HG02938 (cell line): ENCODE measurements at regions not wholly inside any gene's neighbourhood (a gene's known extent, or its start where the extent isn't known, plus 50 kb on each side); places are given as distances from the start of the nearest gene placed in this dataset.

ENCODE experiments used
- ATAC-seq: cut with Tn5 transposase; IDR thresholded peaks from one replicate; pipeline ENCODE4 v1.9.1; 2021; ENCODE audit warnings: mild to moderate bottlenecking, moderate library complexity; ENCODE audit not compliant: unreplicated experiment

DNA sequence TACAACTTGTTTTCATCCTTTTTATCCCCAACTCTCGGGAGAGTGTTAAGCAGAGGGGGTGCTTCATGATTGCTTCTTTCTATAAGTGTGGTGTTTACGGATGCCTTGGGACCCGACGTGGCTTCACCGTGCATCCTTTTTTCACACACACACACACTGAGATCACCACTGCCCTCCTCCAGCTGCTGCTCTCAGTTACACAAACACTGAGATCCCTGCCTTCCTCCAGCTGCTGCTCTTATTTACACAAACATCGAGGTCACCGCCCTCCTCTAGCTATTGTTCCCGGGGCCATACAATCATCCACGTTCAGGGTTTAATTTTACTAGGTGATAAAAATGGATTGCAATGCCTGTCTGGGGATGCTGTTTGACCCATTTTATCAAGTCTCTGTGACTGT lies 155.4 kb upstream of the FAM9B start:
- no peak for ATAC-seq

DNA sequence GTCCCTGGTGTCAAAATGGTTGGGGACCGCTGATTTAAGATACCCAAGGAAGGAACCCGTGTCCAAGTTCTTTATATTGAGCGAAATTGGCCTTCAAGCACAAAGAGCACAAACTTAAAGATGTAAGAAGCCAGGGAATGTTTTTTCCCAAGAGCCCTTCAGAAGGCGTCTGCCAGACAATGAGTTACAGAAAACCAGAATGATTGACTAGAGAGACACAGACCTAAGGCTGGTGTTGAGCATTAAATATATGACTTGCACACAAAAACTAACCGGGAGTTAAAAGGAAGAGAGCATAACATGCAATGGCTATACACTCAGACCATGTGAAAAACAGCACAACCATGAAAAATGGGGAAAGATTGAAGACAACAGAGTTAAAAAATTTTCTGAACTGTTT lies 157.5 kb upstream of the FAM9B start:
- no peak for ATAC-seq

GRCh38 chrX:9195199-9195880 lies 161.4 kb upstream of the FAM9B start:
- ATAC-seq: no peak

DNA sequence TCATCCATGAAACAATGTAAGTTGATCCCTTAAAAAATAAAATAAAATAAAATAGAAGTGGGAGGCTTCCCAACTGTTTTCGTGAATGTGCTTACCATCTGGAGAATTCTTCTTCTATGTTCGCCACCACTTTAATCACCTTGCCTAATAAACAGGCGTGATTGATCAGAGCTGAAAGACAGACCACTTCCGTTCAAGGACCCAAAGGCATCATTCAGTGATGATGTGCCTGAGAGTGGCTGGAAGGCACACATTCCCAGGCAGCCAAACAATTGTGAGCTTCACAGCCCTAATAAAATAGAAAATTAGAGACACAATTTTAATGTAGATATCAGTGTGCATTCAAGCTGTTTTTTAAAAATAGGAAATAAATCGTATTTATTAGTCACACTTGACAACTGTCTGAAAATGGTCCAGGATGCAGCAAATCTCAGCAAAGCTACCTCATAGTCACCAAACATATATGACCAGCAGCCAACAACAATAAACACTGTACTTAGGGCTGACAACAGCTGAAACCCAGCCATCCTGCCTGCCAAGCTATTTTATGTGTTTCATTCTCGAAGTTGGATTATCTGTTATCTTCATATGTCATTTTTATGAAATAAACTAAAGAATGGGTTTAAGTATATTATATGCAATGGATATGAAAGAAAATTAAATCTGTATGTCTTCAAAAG lies 163.2 kb upstream of the FAM9B start:
- no peak for ATAC-seq

DNA sequence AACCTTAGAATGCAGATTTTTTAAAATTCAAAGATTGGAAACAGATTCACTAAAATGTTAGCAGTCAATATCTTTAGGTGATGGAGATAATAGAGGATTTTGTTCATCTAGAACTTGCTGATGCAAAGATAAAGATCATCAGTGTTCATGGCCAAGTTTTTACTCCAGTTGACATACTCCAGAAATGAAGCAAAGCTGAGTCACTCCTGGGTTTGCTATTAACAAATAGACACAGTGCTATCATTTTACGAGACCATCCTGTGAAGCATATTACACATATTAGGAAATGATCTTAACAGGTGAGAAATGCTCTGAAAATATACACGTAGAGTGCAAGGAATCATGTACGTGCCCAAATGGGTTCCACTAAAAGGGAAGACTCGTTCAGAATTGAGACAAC lies 170.6 kb upstream of the FAM9B start:
- no peak for ATAC-seq

GRCh38 chrX:9205599-9206223 lies 171.8 kb upstream of the FAM9B start:
- ATAC-seq: no peak

- ATAC-seq: no peak
Measured at GRCh38 chrX:9207142-9207541, 173.2 kb upstream of the FAM9B start.

GRCh38 chrX:9211269-9211668 lies 177.3 kb upstream of the FAM9B start:
- ATAC-seq: no peak

DNA sequence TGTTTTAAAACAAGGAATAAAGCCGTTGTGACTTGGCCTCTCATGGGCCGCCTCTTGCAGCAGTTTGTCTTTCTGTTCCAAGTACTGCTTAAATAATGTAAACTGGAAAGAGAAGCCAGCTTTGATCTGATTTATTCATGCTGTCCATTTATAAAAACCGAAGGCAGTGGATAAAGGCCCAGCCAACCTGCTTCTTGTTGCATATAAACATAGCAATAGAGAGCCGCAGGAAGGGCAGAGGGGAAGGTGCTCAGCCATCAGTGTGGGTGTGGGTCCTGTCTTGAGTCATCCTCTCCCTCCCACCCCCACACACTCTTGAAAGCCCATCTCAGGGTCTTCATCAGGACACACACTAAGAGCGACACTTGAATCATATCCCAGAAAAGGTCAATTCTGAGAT lies 187.9 kb upstream of the FAM9B start:
- ATAC-seq: no peak

DNA sequence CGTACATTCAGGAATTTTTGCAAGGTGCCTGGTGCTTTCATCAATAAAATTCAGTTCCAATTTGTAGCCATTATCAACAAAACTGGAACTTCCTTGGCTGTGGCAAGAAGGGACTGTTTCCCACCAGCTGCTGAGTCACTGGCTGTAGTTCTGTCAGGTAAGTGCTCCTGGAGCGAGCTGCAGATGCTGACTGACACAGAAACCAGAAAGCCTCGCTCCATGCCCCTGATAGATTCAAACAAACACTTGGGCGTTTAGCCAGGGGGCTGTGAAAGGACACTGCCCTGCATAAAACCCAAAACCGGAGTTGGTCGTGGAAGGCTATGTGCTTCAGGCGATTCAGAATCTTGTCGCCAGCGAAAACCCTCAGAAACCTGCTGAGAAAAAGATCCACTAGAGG lies 188.4 kb upstream of the FAM9B start:
- no peak for ATAC-seq

- ATAC-seq: no peak
Measured at GRCh38 chrX:9227276-9227675, 193.3 kb upstream of the FAM9B start.

- ATAC-seq: no peak
Measured at GRCh38 chrX:9231491-9231890, 197.6 kb upstream of the FAM9B start.

DNA sequence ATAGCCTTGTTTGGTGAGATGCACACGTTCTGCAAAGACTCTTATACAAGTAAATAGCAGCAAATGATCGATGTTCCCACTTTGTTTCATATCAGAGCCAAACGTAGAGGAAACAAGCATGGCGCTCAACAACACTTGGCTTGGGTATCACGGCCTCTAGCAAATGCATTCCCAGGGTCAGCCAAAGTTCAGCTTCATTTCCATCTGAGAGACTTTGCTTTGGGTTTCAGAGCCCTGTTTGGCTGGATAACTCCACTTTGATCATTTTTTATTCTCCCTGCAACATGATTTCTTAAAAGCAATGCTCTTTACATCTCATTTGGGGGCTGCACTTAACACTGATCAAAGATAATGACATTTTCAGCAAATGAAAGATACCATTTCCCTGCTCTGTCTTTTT lies 199.2 kb upstream of the FAM9B start:
- no peak for ATAC-seq

DNA sequence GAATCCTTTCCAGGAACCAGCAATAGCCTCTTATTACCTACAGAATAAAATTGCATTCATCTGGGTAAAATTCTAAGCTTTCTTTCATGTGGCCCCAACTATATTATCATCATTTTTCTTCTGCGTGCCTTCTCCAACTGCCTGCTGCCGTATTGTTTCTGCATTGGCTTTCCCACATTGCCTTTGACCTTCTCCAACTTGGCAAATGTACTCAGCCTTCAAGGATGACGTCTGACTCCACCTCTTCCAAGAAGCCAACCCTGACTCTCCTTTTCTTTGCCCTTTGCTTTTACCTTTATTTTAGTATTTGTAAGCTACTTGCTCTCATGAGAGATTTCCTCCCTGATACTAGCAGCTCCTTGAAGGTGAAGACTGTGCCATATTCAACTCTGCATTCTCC lies 200.4 kb upstream of the FAM9B start:
- no peak for ATAC-seq

DNA sequence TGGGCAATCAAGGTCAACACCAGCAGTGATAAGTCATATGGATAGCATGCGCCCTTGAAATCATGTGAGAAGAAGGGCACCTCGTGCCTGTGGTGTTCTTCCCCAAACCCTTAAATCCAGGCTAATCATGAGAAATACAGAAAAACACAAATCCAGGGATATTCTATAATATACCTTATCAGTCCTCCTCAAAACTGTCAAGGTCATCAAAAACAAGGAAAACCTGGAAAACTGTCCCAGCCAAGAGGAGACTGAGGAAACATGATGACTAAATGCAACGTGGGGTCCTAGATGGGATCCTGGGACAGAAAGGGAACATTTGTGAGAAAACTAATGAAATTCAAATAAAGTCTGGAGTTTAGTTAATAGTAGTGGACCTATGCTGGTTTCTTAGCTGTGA lies 201.8 kb upstream of the FAM9B start:
- ATAC-seq: no peak

DNA sequence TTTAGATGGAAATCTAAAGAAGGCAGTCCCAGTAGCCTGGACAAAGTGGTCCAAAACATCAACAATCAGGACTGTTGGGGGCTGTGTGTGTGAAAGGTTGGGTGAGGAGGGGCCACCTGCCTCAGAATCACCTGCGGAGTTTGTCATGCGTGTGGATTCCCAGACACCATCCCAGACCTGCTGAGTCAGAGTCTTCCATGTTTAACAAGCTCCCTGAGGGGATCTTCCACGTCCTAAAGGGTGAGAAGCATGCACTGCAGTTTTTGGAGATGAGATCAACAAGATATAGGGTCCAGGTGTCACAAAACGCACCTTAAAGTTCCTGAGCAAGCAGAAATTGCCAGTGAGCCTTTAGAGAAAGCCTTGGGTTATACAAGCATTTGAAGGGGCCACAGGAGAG lies 207.0 kb upstream of the FAM9B start:
- ATAC-seq: no peak

DNA sequence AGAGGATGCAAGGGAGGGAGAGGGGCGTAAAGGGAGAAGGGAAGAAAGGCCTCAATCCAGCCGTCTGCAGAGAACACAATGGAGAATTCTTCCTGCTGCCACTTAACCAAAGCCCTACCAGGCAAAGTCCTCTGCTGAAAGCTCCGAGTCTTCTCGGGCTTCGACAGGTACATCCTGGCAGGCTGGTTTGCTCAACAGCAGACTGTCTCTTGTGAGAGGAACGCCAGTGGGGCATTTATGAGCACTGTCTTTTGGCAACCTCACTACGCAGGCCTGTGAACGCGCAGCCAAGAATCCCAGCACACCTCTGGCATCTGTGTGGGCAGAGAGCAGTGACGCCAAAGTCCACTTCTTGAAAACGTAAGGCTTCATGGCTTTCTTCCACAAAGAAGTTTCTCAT lies 207.5 kb upstream of the FAM9B start:
- ATAC-seq: no peak

DNA sequence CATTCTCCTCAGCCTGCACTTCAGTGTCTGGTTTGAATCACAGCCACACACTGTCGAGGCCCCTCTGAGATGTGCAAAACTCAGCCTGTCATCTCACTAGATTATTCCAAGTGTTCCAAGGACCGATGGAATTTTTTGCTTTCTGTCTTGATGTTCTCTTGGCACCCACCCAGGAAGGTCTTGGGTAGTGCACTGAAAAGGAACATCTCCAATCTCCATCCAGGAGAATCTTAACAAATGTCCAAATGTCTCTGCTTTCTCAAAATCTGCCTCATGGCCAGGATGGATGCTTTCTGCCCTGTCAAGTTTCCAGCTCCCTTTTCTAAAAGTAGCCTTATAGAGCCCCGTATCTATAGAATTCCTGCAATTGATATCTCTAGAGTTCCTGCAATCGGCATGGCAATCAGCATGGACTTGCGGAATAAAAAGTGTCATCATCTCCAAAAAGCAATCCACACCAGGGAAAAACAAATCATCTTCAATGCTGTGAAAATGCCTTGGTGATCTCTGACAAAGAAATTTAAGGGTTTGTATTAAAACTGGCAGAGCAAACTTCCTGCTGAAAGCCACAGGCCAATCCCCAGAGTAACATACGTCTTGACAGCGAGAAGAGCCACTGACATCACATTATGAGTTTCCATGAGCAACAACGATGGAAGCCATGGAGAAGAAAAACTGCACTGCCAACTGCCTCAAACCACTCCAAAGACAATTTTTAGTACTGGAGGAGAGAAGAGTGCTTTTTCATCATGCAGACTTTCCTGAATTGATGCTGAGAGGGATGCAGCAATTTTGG lies 215.3 kb upstream of the FAM9B start:
- ATAC-seq: no peak

- no peak for ATAC-seq
Measured at GRCh38 chrX:9252182-9252581, 212.7 kb upstream of the TBL1X start.

DNA sequence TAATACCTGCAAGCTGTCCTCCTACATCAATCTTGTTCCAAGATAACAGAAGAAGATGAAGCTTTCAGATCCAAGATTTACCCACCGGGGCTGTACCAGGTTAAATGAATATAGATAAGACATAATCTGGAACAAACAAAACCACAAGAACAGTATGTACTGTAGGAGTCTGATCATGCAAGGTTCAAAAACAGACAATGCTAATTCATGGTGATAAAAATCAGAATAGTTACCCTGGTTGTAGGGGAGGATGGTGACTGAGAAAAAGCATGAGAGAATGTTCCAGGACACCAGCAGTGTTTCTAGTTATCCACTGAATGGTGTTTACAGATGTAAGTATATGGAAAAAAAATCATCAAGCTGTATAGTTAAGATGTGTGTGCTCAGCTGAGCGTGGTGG lies 211.6 kb upstream of the TBL1X start:
- ATAC-seq: no peak

- no peak for ATAC-seq
Measured at GRCh38 chrX:9257718-9258420, 207.0 kb upstream of the TBL1X start.
